CD4-positive, alpha-beta T cell (primary cell): ENCODE measurements at regions not wholly inside any gene's neighbourhood (a gene's known extent, or its start where the extent isn't known, plus 50 kb on each side); places are given as distances from the start of the nearest gene placed in this dataset.

ENCODE experiments used
- ATAC-seq: fragments of 200-7000 bp; cut with Tn5 transposase; one replicate; pipeline ENCODE4 v1.10.0; 2022; ENCODE audit warnings: mild to moderate bottlenecking; ENCODE audit not compliant: poor library complexity
- CTCF ChIA-PET: fragments of 350-600 bp; sonication (Branson Sonifier 250); formaldehyde crosslinking; loops from one replicate; lab custom pipeline; 2021; ENCODE audit warnings: antibody characterized with exemption, inconsistent platforms; lab: Charles Lee
- POLR2A ChIA-PET: fragments of 350-600 bp; sonication (Branson Sonifier 250); formaldehyde crosslinking; loops from one replicate; lab custom pipeline; 2021; ENCODE audit warnings: antibody characterized with exemption, inconsistent platforms; lab: Charles Lee
- DNase-seq, 14 experiments: peaks; one replicate each; pipeline ENCODE4 v3.0.0-alpha.2; 2013 to 2020; ENCODE audit warnings: mixed read lengths in 2 of 14
- H3K27ac ChIP-seq, 2 donors: one replicate each; pipeline versions ENCODE4 v1.5.1 to v1.7.0; 2013; ENCODE audit warnings: low read length in 2 of 2, low read depth in 1 of 2, mild to moderate bottlenecking in 1 of 2
- H3K27me3 ChIP-seq, 2 experiments: 1 replicate in 1 of 2; 2 replicates in 1 of 2; pipeline versions ENCODE4 v1.6.1 to v1.7.0; 2013; ENCODE audit warnings: low read length in 2 of 2, control low read depth in 1 of 2, mild to moderate bottlenecking in 1 of 2, moderate library complexity in 1 of 2; ENCODE audit not compliant: insufficient read depth in 2 of 2, control insufficient read depth in 1 of 2
- H3K36me3 ChIP-seq: one replicate; pipeline ENCODE4 v1.6.1; 2013; ENCODE audit warnings: low read length, control low read depth; ENCODE audit not compliant: insufficient read depth
- H3K4me1 ChIP-seq: one replicate; pipeline ENCODE4 v1.6.1; 2013; ENCODE audit warnings: low read length, control low read depth; ENCODE audit not compliant: insufficient read depth
- H3K4me3 ChIP-seq: one replicate; pipeline ENCODE4 v1.5.1; 2013; ENCODE audit warnings: mild to moderate bottlenecking, low read length, moderate library complexity
- H3K9me3 ChIP-seq, 2 experiments: 1 replicate in 1 of 2; 2 replicates in 1 of 2; pipeline versions ENCODE4 v1.6.1 to v1.7.0; 2013; ENCODE audit warnings: low read length in 2 of 2, mild to moderate bottlenecking in 2 of 2, control low read depth in 1 of 2, moderate library complexity in 1 of 2; ENCODE audit not compliant: control insufficient read depth in 1 of 2, insufficient read depth in 1 of 2
- H3K27ac Mint-ChIP-seq: one replicate; pipeline ENCODE4 v1.8.0; 2020; ENCODE audit warnings: mixed read lengths
- H3K27me3 Mint-ChIP-seq: one replicate; pipeline ENCODE4 v1.8.0; 2021; ENCODE audit warnings: mixed read lengths
- H3K36me3 Mint-ChIP-seq: one replicate; pipeline ENCODE4 v1.8.0; 2021; ENCODE audit warnings: low read depth, mixed read lengths
- H3K4me1 Mint-ChIP-seq: one replicate; pipeline ENCODE4 v1.8.0; 2021; ENCODE audit warnings: low read depth, mixed read lengths
- H3K4me3 Mint-ChIP-seq: one replicate; pipeline ENCODE4 v1.8.0; 2020; ENCODE audit warnings: mild to moderate bottlenecking, mixed read lengths
- H3K9me3 Mint-ChIP-seq: one replicate; pipeline ENCODE4 v1.8.0; 2020; ENCODE audit warnings: mixed read lengths
- CTCF ChIP-seq: fragments of 200-600 bp; IDR thresholded peaks from one replicate; pipeline ENCODE4 v1.8.0; 2022; ENCODE audit warnings: antibody characterized with exemption, mild to moderate bottlenecking
- intact Hi-C, 2 experiments: fragments of 100-400 bp; cut with DNase I in 1 of 2; cut with micrococcal nuclease in 1 of 2; formaldehyde crosslinking; loops; one replicate each; pipeline versions ENCODE4 v1.15.1 to v1.9.0; 2023 to 2025; cut with DNase I, micrococcal nuclease

GRCh38 chr15:99504823-99505551 is 60.8 kb upstream of the MEF2A start:
- no peak overlapping the region for H3K4me3 Mint-ChIP-seq
- CTCF ChIA-PET: interaction anchor here (1.2 kb wide), 1 partner anchor 231 kb away, joined by 3 read pairs; no protein-coding TSS in a partner anchor
- intact Hi-C loops: no loop called here

GRCh38 chr15:99506399-99506798 is 59.4 kb upstream of the MEF2A start:
- Mint-ChIP-seq H3K27me3 (no peaks in the 10 kb centered on the region), H3K36me3 (no peaks in the 10 kb centered on the region), H3K4me3 (no peak overlapping the region), H3K9me3 (no peaks in the 10 kb centered on the region), H3K4me1 (peaks cover 27% of the 10 kb centered on the region), H3K27ac (no peak overlapping the region)
- no peak for DNase-seq
- H3K27me3 ChIP-seq: no peaks in the 10 kb centered on the region
- POLR2A ChIA-PET: no interaction called here
- H3K27ac ChIP-seq: no peak overlapping the region
- no peaks in the 10 kb centered on the region for H3K9me3 ChIP-seq
- H3K4me1 ChIP-seq: peaks cover 8% of the 10 kb centered on the region
- ATAC-seq: no peak
- CTCF ChIA-PET: no interaction called here
- intact Hi-C loops: no loop called here
- no peak overlapping the region for H3K4me3 ChIP-seq
- no peaks in the 10 kb centered on the region for H3K36me3 ChIP-seq
- no peak for TF ChIP-seq CTCF

More at GRCh38 chr15:99504823-99505551, 60.8 kb upstream of the MEF2A start:
- H3K27me3 ChIP-seq: no peaks in the 10 kb centered on the region
- ATAC-seq (no peak), DNase-seq (no peak)
- Mint-ChIP-seq H3K27me3 (no peaks in the 10 kb centered on the region), H3K4me1 (peaks cover 40% of the 10 kb centered on the region), H3K9me3 (no peaks in the 10 kb centered on the region), H3K36me3 (no peaks in the 10 kb centered on the region), H3K27ac (no peak overlapping the region)
- no peak for TF ChIP-seq CTCF
- H3K27ac ChIP-seq: no peak overlapping the region
- H3K36me3 ChIP-seq: no peaks in the 10 kb centered on the region
- no peak overlapping the region for H3K4me3 ChIP-seq
- peaks cover 15% of the 10 kb centered on the region for H3K4me1 ChIP-seq
- H3K9me3 ChIP-seq: no peaks in the 10 kb centered on the region
- POLR2A ChIA-PET: interaction anchor here (0.9 to 1.3 kb wide), 2 partner anchors 25 to 58 kb away, joined by 3 to 4 read pairs; no protein-coding TSS in a partner anchor

GRCh38 chr15:99507016-99507503 is 58.7 kb upstream of the MEF2A start:
- H3K27me3 Mint-ChIP-seq: no peaks in the 10 kb centered on the region
- H3K9me3 Mint-ChIP-seq: no peaks in the 10 kb centered on the region
- DNase-seq (no peak), ATAC-seq (no peak)
- ChIA-PET CTCF (no interaction called here), POLR2A (no interaction called here)
- Histone ChIP-seq H3K4me3 (no peak overlapping the region), H3K27ac (no peak overlapping the region), H3K36me3 (no peaks in the 10 kb centered on the region), H3K9me3 (no peaks in the 10 kb centered on the region), H3K4me1 (peaks cover 8% of the 10 kb centered on the region), H3K27me3 (no peaks in the 10 kb centered on the region)
- no peaks in the 10 kb centered on the region for H3K36me3 Mint-ChIP-seq
- H3K4me1 Mint-ChIP-seq: peaks cover 24% of the 10 kb centered on the region
- H3K27ac Mint-ChIP-seq: no peak overlapping the region
- no peak overlapping the region for H3K4me3 Mint-ChIP-seq
- no peak for TF ChIP-seq CTCF
- intact Hi-C loops: no loop called here
